NCI-H1105 treated with DMSO at 0.1 percent for 48 hours (cell line): ENCODE measurements at regions not wholly inside any gene's neighbourhood (a gene's known extent, or its start where the extent isn't known, plus 50 kb on each side); places are given as distances from the start of the nearest gene placed in this dataset.
"Not testable (repeated sequence)": the region's sequence is repeated elsewhere in the genome, so short reads cannot be mapped to it uniquely, and the experiment has no call there.

ENCODE experiments used
- DNase-seq: peaks from one replicate; lab custom pipeline; 2025; lab: John Stamatoyannopoulos, UW

GRCh38 chr4:183044924-183045640, 54.0 kb upstream of the WWC2 start:
- DNase-seq: not testable (repeated sequence)

GRCh38 chr4:183038436-183038835, 60.6 kb upstream of the WWC2 start:
- DNase-seq: no peak

- no peak for DNase-seq
Measured at GRCh38 chr4:183035726-183036415, 63.2 kb upstream of the WWC2 start.

GRCh38 chr4:183035256-183035655, 63.8 kb upstream of the WWC2 start:
- no peak for DNase-seq

- no peak for DNase-seq
Measured at GRCh38 chr4:183030823-183031222, 68.2 kb upstream of the WWC2 start.

GRCh38 chr4:183030309-183030708, 68.7 kb upstream of the WWC2 start:
- no peak for DNase-seq

GRCh38 chr4:183029365-183029764, 69.7 kb upstream of the WWC2 start:
- DNase-seq: no peak

- no peak for DNase-seq
Measured at GRCh38 chr4:183026701-183027100, 72.4 kb upstream of the WWC2 start.

- no peak for DNase-seq
Measured at GRCh38 chr4:183022617-183023016, 76.4 kb upstream of the WWC2 start.

- no peak for DNase-seq
Measured at GRCh38 chr4:183017962-183018361, 81.1 kb upstream of the WWC2 start.

GRCh38 chr4:183014361-183015084, 84.5 kb upstream of the WWC2 start:
- no peak for DNase-seq

- no peak for DNase-seq
Measured at GRCh38 chr4:183013730-183014002, 85.4 kb upstream of the WWC2 start.

- DNase-seq: no peak
Measured at GRCh38 chr4:183012879-183013729, 86.0 kb upstream of the WWC2 start.

GRCh38 chr4:183011213-183011907, 87.7 kb upstream of the WWC2 start:
- no peak for DNase-seq

GRCh38 chr4:183008492-183008891, 90.6 kb upstream of the WWC2 start:
- no peak for DNase-seq

- DNase-seq: not testable (repeated sequence)
Measured at GRCh38 chr4:183004370-183004769, 87.2 kb upstream of the DCTD start.

GRCh38 chr4:182994171-182994570, 77.0 kb upstream of the DCTD start:
- DNase-seq: no peak

GRCh38 chr4:182978152-182978827, 61.1 kb upstream of the DCTD start:
- DNase-seq: no peak

- DNase-seq: no peak
Measured at GRCh38 chr4:182975806-182976205, 58.6 kb upstream of the DCTD start.

GRCh38 chr4:182973941-182974340, 56.8 kb upstream of the DCTD start:
- DNase-seq: no peak

- no peak for DNase-seq
Measured at GRCh38 chr4:182973511-182973911, 56.3 kb upstream of the DCTD start.
